B cell (primary cell): ENCODE measurements at regions not wholly inside any gene's neighbourhood (a gene's known extent, or its start where the extent isn't known, plus 50 kb on each side); places are given as distances from the start of the nearest gene placed in this dataset.

Experiments used
- ATAC-seq: fragments of 200-7000 bp; cut with Tn5 transposase; one replicate; pipeline ENCODE4 v1.10.0; 2021; ENCODE audit warnings: low read depth, mild to moderate bottlenecking, moderate number of reproducible peaks, moderate library complexity
- CTCF ChIA-PET: fragments of 350-600 bp; sonication (Branson Sonifier 250); formaldehyde crosslinking; loops from one replicate; lab custom pipeline; 2021; ENCODE audit warnings: antibody characterized with exemption, inconsistent platforms; lab: Charles Lee
- POLR2A ChIA-PET: fragments of 350-600 bp; sonication (Branson Sonifier 250); formaldehyde crosslinking; loops from one replicate; lab custom pipeline; 2021; ENCODE audit warnings: antibody characterized with exemption; lab: Charles Lee
- DNase-seq: peaks from one replicate; pipeline ENCODE4 v3.0.0; 2013
- H2AFZ ChIP-seq: 2 replicates; pipeline ENCODE4 v1.6.1; 2012; ENCODE audit warnings: mild to moderate bottlenecking, low read depth, low read length; ENCODE audit not compliant: insufficient read depth, poor library complexity, severe bottlenecking
- H3K27ac ChIP-seq, 2 donors: 1 replicate in 1 of 2; 2 replicates in 1 of 2; pipeline ENCODE4 v1.5.1; 2012 to 2013; ENCODE audit warnings: low read length in 2 of 2, mild to moderate bottlenecking in 2 of 2, moderate library complexity in 1 of 2
- H3K27me3 ChIP-seq, 4 experiments: fragments of 200-600 bp in 1 of 4; sonication (generic) in 1 of 4; replicated peaks in 1 of 4; 1 replicate in 2 of 4; 2 replicates in 2 of 4; pipeline versions ENCODE4 v1.6.1 to v1.7.0; 2013 to 2016; ENCODE audit warnings: low read length in 3 of 4, mild to moderate bottlenecking in 2 of 4, mixed read lengths in 1 of 4, moderate library complexity in 1 of 4; ENCODE audit not compliant: insufficient read depth in 4 of 4, control insufficient read depth in 3 of 4; ENCODE audit errors: control extremely low read depth in 1 of 4
- H3K36me3 ChIP-seq, 2 experiments: replicated peaks in 1 of 2; 1 replicate in 1 of 2; 2 replicates in 1 of 2; pipeline versions ENCODE4 v1.6.1 to v1.7.1; 2013; ENCODE audit warnings: low read length in 1 of 2; ENCODE audit not compliant: insufficient read depth in 2 of 2, control insufficient read depth in 1 of 2; ENCODE audit errors: control extremely low read depth in 1 of 2, extremely low read depth in 1 of 2
- H3K4me1 ChIP-seq, 2 donors: fragments of 200-600 bp in 1 of 2; sonication (generic) in 1 of 2; 1 replicate in 1 of 2; 2 replicates in 1 of 2; pipeline versions ENCODE4 v1.5.1 to v1.6.1; 2013 to 2017; ENCODE audit warnings: low read length in 2 of 2; ENCODE audit not compliant: control insufficient read depth in 2 of 2, insufficient read depth in 2 of 2
- H3K4me2 ChIP-seq: replicated peaks from 2 replicates; pipeline ENCODE3; 2012; ENCODE audit warnings: mild to moderate bottlenecking, low read depth, low read length; ENCODE audit not compliant: poor library complexity, severe bottlenecking
- H3K4me3 ChIP-seq, 5 experiments: fragments of 200-600 bp in 1 of 5; sonication (generic) in 1 of 5; 1 replicate in 3 of 5; 2 replicates in 2 of 5; pipeline versions ENCODE4 v1.5.1 to v1.7.0; 2011 to 2016; ENCODE audit warnings: low read length in 4 of 5, mild to moderate bottlenecking in 4 of 5, low read depth in 2 of 5, control low read depth in 1 of 5, moderate library complexity in 1 of 5; ENCODE audit not compliant: insufficient read depth in 1 of 5; ENCODE audit errors: control extremely low read depth in 1 of 5, extremely low read depth in 1 of 5
- H3K79me2 ChIP-seq: fragments of 200-600 bp; sonication (generic); one replicate; pipeline ENCODE4 v1.6.0; 2016; ENCODE audit warnings: low read length; ENCODE audit not compliant: control insufficient read depth, insufficient read depth
- H3K9ac ChIP-seq: fragments of 200-600 bp; sonication (generic); 2 replicates; pipeline ENCODE4 v1.6.1; 2017; ENCODE audit warnings: mild to moderate bottlenecking, low read length, moderate library complexity
- H3K9me3 ChIP-seq, 3 donors: one replicate each; pipeline versions ENCODE4 v1.6.1 to v1.7.1; 2013; ENCODE audit warnings: low read length in 2 of 3; ENCODE audit not compliant: control insufficient read depth in 2 of 3, insufficient read depth in 1 of 3; ENCODE audit errors: control extremely low read depth in 1 of 3
- H4K20me1 ChIP-seq: 2 replicates; pipeline ENCODE4 v1.6.0; 2012; ENCODE audit warnings: mild to moderate bottlenecking, low read length; ENCODE audit not compliant: insufficient read depth, control insufficient read depth, poor library complexity, severe bottlenecking
- H3K27ac Mint-ChIP-seq: one replicate; pipeline ENCODE4 v1.8.0; 2021; ENCODE audit warnings: mixed read lengths
- H3K27me3 Mint-ChIP-seq: one replicate; pipeline ENCODE4 v1.8.0; 2021; ENCODE audit warnings: mixed read lengths
- H3K4me1 Mint-ChIP-seq: one replicate; pipeline ENCODE4 v1.8.0; 2021; ENCODE audit warnings: mixed read lengths
- H3K4me3 Mint-ChIP-seq: one replicate; pipeline ENCODE4 v1.8.0; 2021; ENCODE audit warnings: mixed read lengths
- H3K9me3 Mint-ChIP-seq: one replicate; pipeline ENCODE4 v1.8.0; 2022; ENCODE audit warnings: mixed read lengths; ENCODE audit not compliant: insufficient read depth
- EZH2 ChIP-seq: IDR thresholded peaks from 2 replicates; pipeline ENCODE4 v1.6.1; 2012; ENCODE audit warnings: borderline replicate concordance, low read depth, mild to moderate bottlenecking, moderate library complexity, low read length; ENCODE audit not compliant: insufficient read depth, poor library complexity, severe bottlenecking
- WGBS: methylation state at CpG from one replicate; pipeline ENCODE4 v1.1.5; 2013; ENCODE audit warnings: missing lambda C conversion rate; ENCODE audit not compliant: insufficient coverage; 5-methylcytosine and 5-hydroxymethylcytosine counted together
- intact Hi-C: fragments of 100-400 bp; cut with micrococcal nuclease; formaldehyde crosslinking; loops from one replicate; pipeline ENCODE4 v1.10.0; 2022
- TF ChIP-seq, protein P1 (sequence below): fragments of 200-600 bp; IDR thresholded peaks from one replicate; pipeline ENCODE4 v1.8.0; 2022; ENCODE audit warnings: antibody characterized with exemption, mild to moderate bottlenecking

- POLR2A ChIA-PET, result no interaction called here
- WGBS, result no CpG with 5 or more reads among the region's 4 CpGs
- CTCF ChIA-PET, result no interaction called here
- no peaks in the 10 kb centered on the region for H4K20me1 ChIP-seq
- Mint-ChIP-seq H3K4me3 (no peak overlapping the region), H3K27ac (no peak overlapping the region), H3K4me1 (no peaks in the 10 kb centered on the region), H3K9me3 (no peaks in the 10 kb centered on the region), H3K27me3 (no peaks in the 10 kb centered on the region)
- H3K4me1 ChIP-seq, result no peaks in the 10 kb centered on the region
- H3K4me3 ChIP-seq, result no peak overlapping the region
- H3K36me3 ChIP-seq, result no peaks in the 10 kb centered on the region
- TF ChIP-seq, protein P1, sequence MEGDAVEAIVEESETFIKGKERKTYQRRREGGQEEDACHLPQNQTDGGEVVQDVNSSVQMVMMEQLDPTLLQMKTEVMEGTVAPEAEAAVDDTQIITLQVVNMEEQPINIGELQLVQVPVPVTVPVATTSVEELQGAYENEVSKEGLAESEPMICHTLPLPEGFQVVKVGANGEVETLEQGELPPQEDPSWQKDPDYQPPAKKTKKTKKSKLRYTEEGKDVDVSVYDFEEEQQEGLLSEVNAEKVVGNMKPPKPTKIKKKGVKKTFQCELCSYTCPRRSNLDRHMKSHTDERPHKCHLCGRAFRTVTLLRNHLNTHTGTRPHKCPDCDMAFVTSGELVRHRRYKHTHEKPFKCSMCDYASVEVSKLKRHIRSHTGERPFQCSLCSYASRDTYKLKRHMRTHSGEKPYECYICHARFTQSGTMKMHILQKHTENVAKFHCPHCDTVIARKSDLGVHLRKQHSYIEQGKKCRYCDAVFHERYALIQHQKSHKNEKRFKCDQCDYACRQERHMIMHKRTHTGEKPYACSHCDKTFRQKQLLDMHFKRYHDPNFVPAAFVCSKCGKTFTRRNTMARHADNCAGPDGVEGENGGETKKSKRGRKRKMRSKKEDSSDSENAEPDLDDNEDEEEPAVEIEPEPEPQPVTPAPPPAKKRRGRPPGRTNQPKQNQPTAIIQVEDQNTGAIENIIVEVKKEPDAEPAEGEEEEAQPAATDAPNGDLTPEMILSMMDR, result no peak
- no peak for TF ChIP-seq EZH2
- intact Hi-C loops, result no loop called here
- H3K27me3 ChIP-seq, result no peaks in the 10 kb centered on the region
- peaks cover 0 to 3% (median 0%) of the 10 kb centered on the region in 3 donors for H3K9me3 ChIP-seq
- ATAC-seq (no peak), DNase-seq (no peak)
- H2AFZ ChIP-seq, result no peak overlapping the region
- no peak overlapping the region for H3K4me2 ChIP-seq
- H3K9ac ChIP-seq, result no peak overlapping the region
- H3K27ac ChIP-seq, result no peak overlapping the region
- no peaks in the 10 kb centered on the region for H3K79me2 ChIP-seq
Observed at GRCh38 chr2:212928681-212929080, 222.7 kb downstream of the IKZF2 start.

DNA sequence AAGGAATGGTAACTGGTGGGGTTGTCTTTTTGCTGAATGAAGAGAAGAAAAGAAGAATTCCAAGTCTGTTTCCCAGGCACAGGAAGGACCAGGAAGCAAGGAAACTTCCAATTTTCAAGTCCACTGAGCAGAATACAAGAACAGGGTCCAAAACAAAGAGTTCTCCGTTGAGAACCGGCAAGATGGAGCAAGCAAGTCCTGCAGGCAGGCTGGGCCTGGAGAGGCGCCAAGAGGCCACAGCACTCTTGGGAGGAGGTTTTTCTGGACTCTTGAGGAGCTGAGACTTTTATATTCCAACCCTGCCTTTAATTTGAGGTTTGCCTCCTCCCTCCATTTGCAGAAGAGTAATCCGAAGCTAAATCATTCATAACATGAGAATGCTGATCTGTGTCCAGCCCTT is 224.5 kb downstream of the IKZF2 start:
- Histone ChIP-seq H2AFZ (no peak overlapping the region), H3K36me3 (no peaks in the 10 kb centered on the region), H3K4me3 (no peak overlapping the region), H4K20me1 (no peaks in the 10 kb centered on the region), H3K79me2 (no peaks in the 10 kb centered on the region), H3K4me1 (no peaks in the 10 kb centered on the region), H3K27ac (no peak overlapping the region), H3K9ac (no peak overlapping the region), H3K27me3 (no peaks in the 10 kb centered on the region), H3K4me2 (no peak overlapping the region), H3K9me3 (peaks cover 0 to 3% (median 0%) of the 10 kb centered on the region in 3 donors)
- Mint-ChIP-seq H3K9me3 (no peaks in the 10 kb centered on the region), H3K4me3 (no peak overlapping the region), H3K4me1 (no peaks in the 10 kb centered on the region), H3K27ac (no peak overlapping the region), H3K27me3 (no peaks in the 10 kb centered on the region)
- CTCF ChIA-PET, result no interaction called here
- intact Hi-C loops, result no loop called here
- no peak for DNase-seq
- no peak for ATAC-seq
- TF ChIP-seq EZH2, result no peak
- TF ChIP-seq, protein P1, result no peak
- POLR2A ChIA-PET, result no interaction called here
- WGBS, result no CpG with 5 or more reads among the region's 4 CpGs
